Endothelial cell of umbilical vein (primary cell): ENCODE measurements at regions not wholly inside any gene's neighbourhood (a gene's known extent, or its start where the extent isn't known, plus 50 kb on each side); places are given as distances from the start of the nearest gene placed in this dataset.

Experiments used
- EZH2 ChIP-seq: IDR thresholded peaks from 2 replicates; pipeline ENCODE4 v1.6.1; 2012; ENCODE audit warnings: borderline replicate concordance, low read depth, mild to moderate bottlenecking, moderate library complexity, low read length, inconsistent platforms; ENCODE audit not compliant: severe bottlenecking
- MAX ChIP-seq: IDR thresholded peaks from 2 replicates; pipeline ENCODE4 v1.6.1; 2011; ENCODE audit not compliant: insufficient read depth, insufficient read length
- POLR2A ChIP-seq: IDR thresholded peaks from 2 replicates; pipeline ENCODE4 v1.6.1; 2012; ENCODE audit warnings: low read depth, mild to moderate bottlenecking, control low read depth, low read length
- POLR2AphosphoS5 ChIP-seq: IDR thresholded peaks from 2 replicates; pipeline ENCODE4 v1.6.1; 2012; ENCODE audit warnings: low read depth, mild to moderate bottlenecking, control low read depth, low read length, moderate library complexity; ENCODE audit not compliant: insufficient read depth
- TF ChIP-seq, protein P1 (sequence below), 2 donors: IDR thresholded peaks; 1 replicate in 1 of 2; 2 replicates in 1 of 2; pipeline ENCODE4 v1.5.1; 2011; ENCODE audit warnings: low read length in 2 of 2, mild to moderate bottlenecking in 2 of 2, moderate library complexity in 2 of 2, control low read depth in 1 of 2, inconsistent platforms in 1 of 2, low read depth in 1 of 2; ENCODE audit not compliant: insufficient read depth in 1 of 2; ENCODE audit errors: extremely low read depth in 1 of 2

GRCh38 chr2:236403125-236403524 lies 138.9 kb upstream of the ASB18 start:
- TF ChIP-seq, protein P1, sequence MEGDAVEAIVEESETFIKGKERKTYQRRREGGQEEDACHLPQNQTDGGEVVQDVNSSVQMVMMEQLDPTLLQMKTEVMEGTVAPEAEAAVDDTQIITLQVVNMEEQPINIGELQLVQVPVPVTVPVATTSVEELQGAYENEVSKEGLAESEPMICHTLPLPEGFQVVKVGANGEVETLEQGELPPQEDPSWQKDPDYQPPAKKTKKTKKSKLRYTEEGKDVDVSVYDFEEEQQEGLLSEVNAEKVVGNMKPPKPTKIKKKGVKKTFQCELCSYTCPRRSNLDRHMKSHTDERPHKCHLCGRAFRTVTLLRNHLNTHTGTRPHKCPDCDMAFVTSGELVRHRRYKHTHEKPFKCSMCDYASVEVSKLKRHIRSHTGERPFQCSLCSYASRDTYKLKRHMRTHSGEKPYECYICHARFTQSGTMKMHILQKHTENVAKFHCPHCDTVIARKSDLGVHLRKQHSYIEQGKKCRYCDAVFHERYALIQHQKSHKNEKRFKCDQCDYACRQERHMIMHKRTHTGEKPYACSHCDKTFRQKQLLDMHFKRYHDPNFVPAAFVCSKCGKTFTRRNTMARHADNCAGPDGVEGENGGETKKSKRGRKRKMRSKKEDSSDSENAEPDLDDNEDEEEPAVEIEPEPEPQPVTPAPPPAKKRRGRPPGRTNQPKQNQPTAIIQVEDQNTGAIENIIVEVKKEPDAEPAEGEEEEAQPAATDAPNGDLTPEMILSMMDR (IDR thresholded peaks at IDR 0.05; ENCODE audit: extremely low read depth in 1 of 2, insufficient read depth in 1 of 2, low read depth in 1 of 2, low read length in 2 of 2): no peak
- TF ChIP-seq POLR2AphosphoS5 (no peak), MAX (no peak), POLR2A (no peak), EZH2 (no peak)
